ENCODE measurements at regions not wholly inside any gene's neighbourhood (a gene's known extent, or its start where the extent isn't known, plus 50 kb on each side); places are given as distances from the start of the nearest gene placed in this dataset.

- Histone ChIP-seq H3K27me3 (ENCODE audit: low read depth) (no peaks in the 10 kb centered on the region), H3K4me3 (no peak overlapping the region), H3K4me1 (no peaks in the 10 kb centered on the region), H3K9me3 (no peaks in the 10 kb centered on the region), H3K36me3 (replicated peaks) (no peaks in the 10 kb centered on the region)
- DNase-seq (ENCODE audit: low spot score in 2 of 2): no peak
- in situ Hi-C loops (cut with MboI; ENCODE audit: low sequenced_read_pairs): no loop called here
These were observed 830.4 kb upstream of the GRAMD2B start for GRCh38 chr5:125592856-125593255.

- DNase-seq (ENCODE audit: low spot score in 2 of 2): no peak
- no peak overlapping the region for H3K4me3 ChIP-seq
- H3K36me3 ChIP-seq (replicated peaks): no peaks in the 10 kb centered on the region
- H3K4me1 ChIP-seq: no peaks in the 10 kb centered on the region
- no peaks in the 10 kb centered on the region for H3K27me3 ChIP-seq (ENCODE audit: low read depth)
- in situ Hi-C loops (cut with MboI; ENCODE audit: low sequenced_read_pairs): no loop called here
- no peaks in the 10 kb centered on the region for H3K9me3 ChIP-seq
These were observed 828.1 kb upstream of the GRAMD2B start for GRCh38 chr5:125595095-125595494.

- DNase-seq (ENCODE audit: low spot score in 2 of 2): no peak
- no peaks in the 10 kb centered on the region for H3K27me3 ChIP-seq (ENCODE audit: low read depth)
- no peaks in the 10 kb centered on the region for H3K9me3 ChIP-seq
- no peaks in the 10 kb centered on the region for H3K4me1 ChIP-seq
- in situ Hi-C loops (cut with MboI; ENCODE audit: low sequenced_read_pairs): no loop called here
- H3K36me3 ChIP-seq (replicated peaks): no peaks in the 10 kb centered on the region
- no peak overlapping the region for H3K4me3 ChIP-seq
These were observed 827.4 kb upstream of the GRAMD2B start for GRCh38 chr5:125595845-125596244.

GRCh38 chr5:125597338-125597737, 825.9 kb upstream of the GRAMD2B start:
- Histone ChIP-seq H3K4me1 (no peaks in the 10 kb centered on the region), H3K4me3 (no peak overlapping the region), H3K36me3 (replicated peaks) (no peaks in the 10 kb centered on the region), H3K27me3 (ENCODE audit: low read depth) (no peaks in the 10 kb centered on the region), H3K9me3 (no peaks in the 10 kb centered on the region)
- in situ Hi-C loops (cut with MboI; ENCODE audit: low sequenced_read_pairs): no loop called here
- DNase-seq (ENCODE audit: low spot score in 2 of 2): no peak

- in situ Hi-C loops (cut with MboI; ENCODE audit: low sequenced_read_pairs): no loop called here
- H3K36me3 ChIP-seq (replicated peaks): no peaks in the 10 kb centered on the region
These were observed 822.6 kb upstream of the GRAMD2B start for GRCh38 chr5:125600559-125600958.

GRCh38 chr5:125602184-125602583, 821.0 kb upstream of the GRAMD2B start:
- Histone ChIP-seq H3K4me1 (no peaks in the 10 kb centered on the region), H3K9me3 (no peaks in the 10 kb centered on the region), H3K27me3 (ENCODE audit: low read depth) (no peaks in the 10 kb centered on the region), H3K36me3 (replicated peaks) (no peaks in the 10 kb centered on the region), H3K4me3 (no peak overlapping the region)
- no peak for DNase-seq (ENCODE audit: low spot score in 2 of 2)
- in situ Hi-C loops (cut with MboI; ENCODE audit: low sequenced_read_pairs): no loop called here

More at GRCh38 chr5:125600559-125600958, 822.6 kb upstream of the GRAMD2B start:
- Histone ChIP-seq H3K4me1 (no peaks in the 10 kb centered on the region), H3K27me3 (ENCODE audit: low read depth) (no peaks in the 10 kb centered on the region), H3K4me3 (no peak overlapping the region), H3K9me3 (no peaks in the 10 kb centered on the region)
- no peak for DNase-seq (ENCODE audit: low spot score in 2 of 2)

- no peaks in the 10 kb centered on the region for H3K36me3 ChIP-seq (replicated peaks)
- no peak for DNase-seq (ENCODE audit: low spot score in 2 of 2)
- H3K27me3 ChIP-seq (ENCODE audit: low read depth): no peaks in the 10 kb centered on the region
- in situ Hi-C loops (cut with MboI; ENCODE audit: low sequenced_read_pairs): no loop called here
- no peaks in the 10 kb centered on the region for H3K4me1 ChIP-seq
- H3K9me3 ChIP-seq: no peaks in the 10 kb centered on the region
- no peak overlapping the region for H3K4me3 ChIP-seq
These were observed 819.9 kb upstream of the GRAMD2B start for GRCh38 chr5:125603321-125603720.

GRCh38 chr5:125604104-125604503, 819.1 kb upstream of the GRAMD2B start:
- H3K9me3 ChIP-seq: no peaks in the 10 kb centered on the region
- H3K36me3 ChIP-seq (replicated peaks): no peaks in the 10 kb centered on the region
- H3K4me3 ChIP-seq: no peak overlapping the region
- no peaks in the 10 kb centered on the region for H3K4me1 ChIP-seq
- DNase-seq (ENCODE audit: low spot score in 2 of 2): no peak
- H3K27me3 ChIP-seq (ENCODE audit: low read depth): no peaks in the 10 kb centered on the region
- in situ Hi-C loops (cut with MboI; ENCODE audit: low sequenced_read_pairs): no loop called here

- DNase-seq (ENCODE audit: low spot score in 2 of 2): no peak
- H3K27me3 ChIP-seq (ENCODE audit: low read depth): no peaks in the 10 kb centered on the region
- H3K4me1 ChIP-seq: no peaks in the 10 kb centered on the region
- in situ Hi-C loops (cut with MboI; ENCODE audit: low sequenced_read_pairs): no loop called here
- no peak overlapping the region for H3K4me3 ChIP-seq
- no peaks in the 10 kb centered on the region for H3K36me3 ChIP-seq (replicated peaks)
- no peaks in the 10 kb centered on the region for H3K9me3 ChIP-seq
These were observed 816.2 kb upstream of the GRAMD2B start for GRCh38 chr5:125607018-125607417.

GRCh38 chr5:125609011-125609410, 814.2 kb upstream of the GRAMD2B start:
- Histone ChIP-seq H3K4me1 (no peaks in the 10 kb centered on the region), H3K4me3 (no peak overlapping the region)
- in situ Hi-C loops (cut with MboI; ENCODE audit: low sequenced_read_pairs): no loop called here

GRCh38 chr5:125610892-125611291, 812.3 kb upstream of the GRAMD2B start:
- in situ Hi-C loops (cut with MboI; ENCODE audit: low sequenced_read_pairs): no loop called here

More at GRCh38 chr5:125609011-125609410, 814.2 kb upstream of the GRAMD2B start:
- H3K27me3 ChIP-seq (ENCODE audit: low read depth): no peaks in the 10 kb centered on the region
- DNase-seq (ENCODE audit: low spot score in 2 of 2): no peak
- no peaks in the 10 kb centered on the region for H3K9me3 ChIP-seq
- H3K36me3 ChIP-seq (replicated peaks): no peaks in the 10 kb centered on the region

GRCh38 chr5:125611541-125611940, 811.7 kb upstream of the GRAMD2B start:
- in situ Hi-C loops (cut with MboI; ENCODE audit: low sequenced_read_pairs): no loop called here
- H3K9me3 ChIP-seq: no peaks in the 10 kb centered on the region
- no peaks in the 10 kb centered on the region for H3K4me1 ChIP-seq
- no peaks in the 10 kb centered on the region for H3K27me3 ChIP-seq (ENCODE audit: low read depth)
- H3K36me3 ChIP-seq (replicated peaks): no peaks in the 10 kb centered on the region
- H3K4me3 ChIP-seq: no peak overlapping the region
- DNase-seq (ENCODE audit: low spot score in 2 of 2): no peak

More at GRCh38 chr5:125610892-125611291, 812.3 kb upstream of the GRAMD2B start:
- H3K4me3 ChIP-seq: no peak overlapping the region
- no peaks in the 10 kb centered on the region for H3K27me3 ChIP-seq (ENCODE audit: low read depth)
- DNase-seq (ENCODE audit: low spot score in 2 of 2): no peak
- H3K4me1 ChIP-seq: no peaks in the 10 kb centered on the region
- H3K9me3 ChIP-seq: no peaks in the 10 kb centered on the region
- H3K36me3 ChIP-seq (replicated peaks): no peaks in the 10 kb centered on the region

GRCh38 chr5:125612181-125612721, 811.0 kb upstream of the GRAMD2B start:
- Histone ChIP-seq H3K4me3 (no peak overlapping the region), H3K4me1 (no peaks in the 10 kb centered on the region), H3K36me3 (replicated peaks) (no peaks in the 10 kb centered on the region), H3K9me3 (no peaks in the 10 kb centered on the region), H3K27me3 (ENCODE audit: low read depth) (no peaks in the 10 kb centered on the region)
- in situ Hi-C loops (cut with MboI; ENCODE audit: low sequenced_read_pairs): no loop called here
- no peak for DNase-seq (ENCODE audit: low spot score in 2 of 2)

- in situ Hi-C loops (cut with MboI; ENCODE audit: low sequenced_read_pairs): no loop called here
- no peak for DNase-seq (ENCODE audit: low spot score in 2 of 2)
- H3K9me3 ChIP-seq: no peaks in the 10 kb centered on the region
- no peaks in the 10 kb centered on the region for H3K36me3 ChIP-seq (replicated peaks)
- H3K27me3 ChIP-seq (ENCODE audit: low read depth): no peaks in the 10 kb centered on the region
- H3K4me3 ChIP-seq: no peak overlapping the region
- H3K4me1 ChIP-seq: no peaks in the 10 kb centered on the region
These were observed 810.4 kb upstream of the GRAMD2B start for GRCh38 chr5:125612776-125613175.

- in situ Hi-C loops (cut with MboI; ENCODE audit: low sequenced_read_pairs): no loop called here
These were observed 793.0 kb upstream of the GRAMD2B start for GRCh38 chr5:125630237-125630636.

More at GRCh38 chr5:125630237-125630636, 793.0 kb upstream of the GRAMD2B start:
- no peaks in the 10 kb centered on the region for H3K27me3 ChIP-seq (ENCODE audit: low read depth)
- DNase-seq (ENCODE audit: low spot score in 2 of 2): no peak
- H3K4me3 ChIP-seq: no peak overlapping the region
- H3K9me3 ChIP-seq: no peaks in the 10 kb centered on the region
- H3K36me3 ChIP-seq (replicated peaks): no peaks in the 10 kb centered on the region
- no peaks in the 10 kb centered on the region for H3K4me1 ChIP-seq

All from HAP-1 (cell line).